ENCODE measurements at regions not wholly inside any gene's neighbourhood (a gene's known extent, or its start where the extent isn't known, plus 50 kb on each side); places are given as distances from the start of the nearest gene placed in this dataset.

- DNase-seq (ENCODE audit: low read depth in 2 of 2, low spot score in 1 of 2), result no peak
These were observed 69.0 kb upstream of the THY1 start for GRCh38 chr11:119491753-119492510.

- DNase-seq (ENCODE audit: low read depth in 2 of 2, low spot score in 1 of 2), result no peak
These were observed 67.5 kb upstream of the THY1 start for GRCh38 chr11:119490253-119491006.

DNA sequence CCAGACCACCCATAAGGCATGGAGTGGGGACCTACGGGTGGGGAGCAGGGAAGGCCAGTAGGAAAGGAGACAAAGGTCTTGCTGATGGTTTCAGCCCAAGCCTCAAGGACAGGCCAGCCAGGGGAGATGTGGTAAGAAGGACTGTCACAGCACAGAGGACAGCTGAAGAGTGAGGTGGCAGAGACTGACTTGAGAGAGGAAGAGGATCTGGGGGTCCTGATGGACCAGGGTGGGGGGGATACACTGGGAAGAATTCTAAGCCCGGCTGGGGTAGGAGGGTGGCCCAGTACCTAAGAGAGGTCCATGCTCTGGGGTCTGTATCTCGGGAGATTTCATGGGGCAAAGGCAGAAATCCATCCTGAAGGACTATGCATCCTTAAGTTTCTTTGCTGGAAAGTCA is 66.1 kb upstream of the THY1 start:
- DNase-seq (ENCODE audit: low read depth in 2 of 2, low spot score in 1 of 2), result no peak

GRCh38 chr11:119488256-119488995 is 65.5 kb upstream of the THY1 start:
- no peak for DNase-seq (ENCODE audit: low read depth in 2 of 2, low spot score in 1 of 2)

DNA sequence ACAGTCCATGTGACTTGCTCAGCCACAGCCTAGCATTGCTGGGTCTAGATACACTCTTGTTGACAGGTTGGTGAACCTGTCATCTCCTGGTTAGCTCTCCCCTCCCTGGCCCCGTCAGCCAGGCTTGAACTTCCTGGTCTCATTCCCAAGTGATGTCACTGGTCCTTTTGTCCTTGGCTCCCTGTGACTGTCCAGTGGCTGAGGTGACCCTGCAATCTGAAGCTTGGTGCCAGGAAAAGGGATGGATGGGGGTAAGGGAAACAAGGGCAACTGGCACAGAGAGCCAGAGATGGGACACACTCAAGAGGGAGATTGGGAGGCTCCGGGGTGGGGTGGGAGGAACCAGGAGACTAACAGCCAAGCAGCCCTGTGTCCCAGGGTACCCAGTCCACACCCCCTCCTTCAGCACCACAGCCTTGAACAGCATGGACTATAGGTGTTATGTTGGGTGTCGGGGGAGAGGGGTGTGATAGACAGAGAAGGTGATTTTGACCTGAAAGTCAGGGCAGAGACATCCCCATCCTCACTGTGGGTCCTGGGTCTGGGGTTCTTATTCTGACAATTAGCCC is 63.8 kb upstream of the THY1 start:
- DNase-seq (ENCODE audit: low read depth in 2 of 2, low spot score in 1 of 2), result no peak

DNA sequence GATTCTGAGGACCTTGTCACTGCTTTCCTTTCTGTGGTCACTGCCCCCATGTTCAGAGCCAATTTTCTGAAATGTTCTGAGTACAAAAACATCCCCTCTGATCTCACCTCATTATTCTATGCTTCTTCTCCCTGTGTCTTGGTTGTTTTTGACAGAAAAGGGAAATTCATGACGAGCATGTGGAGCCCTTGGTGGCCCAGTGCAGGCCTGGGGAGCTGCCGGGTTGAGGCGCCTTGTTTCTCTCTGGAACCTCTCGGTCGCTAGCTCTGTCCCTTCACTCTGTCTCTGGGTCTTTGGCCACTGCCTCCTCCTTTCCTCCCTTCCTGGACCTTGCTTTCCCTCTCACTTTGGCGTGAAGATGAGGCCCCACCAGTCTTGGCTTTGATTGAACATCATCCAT is 63.0 kb upstream of the THY1 start:
- no peak for DNase-seq (ENCODE audit: low read depth in 2 of 2, low spot score in 1 of 2)

DNA sequence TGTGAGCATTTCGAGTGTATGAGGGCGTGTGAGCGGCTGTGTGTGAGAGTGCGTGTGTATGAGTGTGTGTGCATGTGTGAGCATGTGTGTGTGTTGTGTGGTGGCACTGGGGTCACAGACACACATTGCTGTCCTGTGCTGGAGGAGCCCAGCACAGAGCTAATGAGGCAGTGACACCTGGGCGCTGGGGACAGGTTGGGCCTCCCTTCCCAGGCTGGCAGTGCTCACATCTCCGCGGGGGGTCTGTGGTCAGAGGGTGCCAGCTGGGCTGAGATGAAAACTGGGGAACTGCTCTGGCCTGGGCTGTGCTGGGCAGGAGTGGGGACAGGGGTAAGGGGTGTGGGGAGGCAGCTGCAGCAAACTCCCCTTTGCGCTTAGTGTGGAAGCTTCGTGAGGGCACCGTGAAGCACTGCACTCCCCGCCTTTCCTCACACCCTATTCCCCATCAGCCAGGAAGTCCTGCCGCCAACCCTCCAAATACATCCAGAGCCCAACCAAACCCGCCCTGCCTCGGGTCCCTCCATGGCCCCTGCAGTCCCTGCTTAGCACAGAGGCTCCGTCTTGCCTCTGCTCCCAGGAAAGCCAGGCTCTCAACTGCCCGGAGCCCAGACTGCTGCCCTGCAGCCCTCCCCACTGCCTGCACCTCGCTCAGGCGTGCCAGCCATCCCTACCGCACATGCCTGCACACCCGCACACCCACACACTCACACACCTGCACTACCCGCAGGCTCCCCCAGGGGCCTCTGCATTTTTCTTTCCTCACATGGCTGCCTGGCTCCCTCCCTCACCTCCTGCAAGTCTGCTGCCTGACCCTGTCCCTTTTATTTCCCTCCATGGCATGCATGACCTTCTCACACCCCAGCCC is 62.0 kb upstream of the THY1 start:
- no peak for DNase-seq (ENCODE audit: low read depth in 2 of 2, low spot score in 1 of 2)

GRCh38 chr11:119483881-119484371 is 61.0 kb upstream of the THY1 start:
- DNase-seq (ENCODE audit: low read depth in 2 of 2, low spot score in 1 of 2), result no peak

GRCh38 chr11:119483341-119483880 is 60.4 kb upstream of the THY1 start:
- DNase-seq (ENCODE audit: low read depth in 2 of 2, low spot score in 1 of 2), result no peak

DNA sequence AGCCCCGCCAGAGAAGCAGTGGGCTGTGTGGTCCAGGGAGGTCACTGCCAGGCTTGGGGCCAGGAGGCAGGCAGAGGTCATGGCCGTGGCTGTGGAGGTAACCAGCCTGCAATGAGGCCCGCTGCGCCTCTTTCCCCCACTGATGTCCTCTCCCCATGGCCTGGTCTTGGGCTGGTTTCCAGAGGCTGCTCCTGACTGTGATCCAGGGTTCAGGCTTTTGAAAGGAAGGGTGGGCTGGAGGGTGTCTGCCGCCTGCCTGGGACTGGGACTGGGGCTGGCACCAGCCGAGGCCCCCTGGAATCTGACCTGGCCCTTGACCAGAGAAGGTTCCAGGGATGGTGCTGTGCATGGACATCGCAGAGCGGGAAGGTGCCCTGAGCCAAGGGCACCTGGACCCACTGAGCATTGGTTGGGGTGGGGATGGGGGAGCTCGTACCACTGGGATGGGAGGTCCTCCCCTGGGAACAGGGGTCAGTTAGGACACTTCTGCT is 59.6 kb upstream of the THY1 start:
- DNase-seq (ENCODE audit: low read depth in 2 of 2, low spot score in 1 of 2), result no peak

DNA sequence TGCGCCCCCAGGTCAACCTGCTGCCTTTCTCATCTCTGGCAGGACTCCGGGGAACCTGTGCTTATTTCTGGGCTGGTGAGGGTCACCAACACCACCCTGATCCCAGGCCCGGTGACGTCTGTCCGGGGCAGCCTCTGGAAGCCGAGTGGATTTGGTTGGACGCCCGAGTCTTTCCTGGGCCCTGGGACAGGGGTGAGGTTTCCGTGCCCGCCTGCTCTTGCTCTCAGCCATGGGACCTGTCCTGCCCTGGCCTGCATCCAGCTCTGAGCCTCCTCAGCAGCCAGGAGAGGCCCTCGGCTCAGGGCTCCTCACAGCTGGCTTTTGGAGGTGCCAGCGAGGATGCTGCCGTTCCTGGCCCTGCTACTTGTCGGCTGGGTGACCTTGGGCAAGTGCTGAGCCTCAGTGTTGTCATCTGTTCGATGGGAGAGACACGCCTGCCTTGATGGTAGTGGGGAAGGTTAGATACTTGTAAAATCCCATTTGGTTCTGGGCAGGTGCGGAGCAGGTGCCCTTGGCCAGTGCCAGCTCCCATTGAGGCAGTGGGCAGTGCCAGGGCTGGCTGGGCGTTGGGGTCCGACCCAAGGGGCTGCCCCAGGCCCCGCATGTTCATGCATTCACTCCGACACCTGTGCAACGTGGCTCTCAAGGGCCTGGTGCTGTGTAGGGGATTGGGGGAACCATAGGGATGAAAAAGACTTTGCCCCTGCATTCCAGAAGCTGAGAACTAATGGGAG is 58.9 kb upstream of the THY1 start:
- DNase-seq (ENCODE audit: low read depth in 2 of 2, low spot score in 1 of 2), result no peak

DNA sequence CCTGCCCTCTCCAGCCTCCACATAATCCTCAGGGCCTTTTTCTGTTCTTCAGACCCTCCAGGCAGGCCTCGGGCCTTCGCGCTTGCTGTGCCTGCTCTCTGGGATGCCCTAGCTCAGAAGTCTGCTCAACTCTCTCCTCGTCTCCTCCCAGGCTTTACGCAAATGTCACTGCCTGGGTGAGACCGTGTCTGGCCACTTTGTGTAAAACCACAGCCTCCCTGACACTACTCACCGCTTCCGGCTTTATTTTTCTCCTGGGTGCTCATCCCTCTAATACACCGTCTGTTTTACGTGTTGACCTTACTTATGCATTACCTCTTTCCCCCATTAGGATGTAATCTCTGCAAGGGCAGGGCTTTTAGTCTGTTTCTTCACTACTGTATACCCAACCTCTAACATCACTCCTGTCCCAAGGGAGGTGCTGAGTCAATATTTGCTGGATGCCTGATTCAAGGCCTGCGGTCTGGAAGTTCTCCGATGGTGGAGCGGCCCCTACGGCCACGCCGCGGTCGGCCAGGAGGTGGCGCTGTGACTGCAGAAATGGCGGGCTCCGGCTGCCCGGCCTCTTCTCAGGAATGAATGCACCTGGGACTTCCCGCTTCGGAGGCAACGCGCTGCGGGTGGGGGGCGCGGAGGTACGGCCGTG is 58.2 kb upstream of the THY1 start:
- DNase-seq (ENCODE audit: low read depth in 2 of 2, low spot score in 1 of 2), result peak; percentile 37 to 39

DNA sequence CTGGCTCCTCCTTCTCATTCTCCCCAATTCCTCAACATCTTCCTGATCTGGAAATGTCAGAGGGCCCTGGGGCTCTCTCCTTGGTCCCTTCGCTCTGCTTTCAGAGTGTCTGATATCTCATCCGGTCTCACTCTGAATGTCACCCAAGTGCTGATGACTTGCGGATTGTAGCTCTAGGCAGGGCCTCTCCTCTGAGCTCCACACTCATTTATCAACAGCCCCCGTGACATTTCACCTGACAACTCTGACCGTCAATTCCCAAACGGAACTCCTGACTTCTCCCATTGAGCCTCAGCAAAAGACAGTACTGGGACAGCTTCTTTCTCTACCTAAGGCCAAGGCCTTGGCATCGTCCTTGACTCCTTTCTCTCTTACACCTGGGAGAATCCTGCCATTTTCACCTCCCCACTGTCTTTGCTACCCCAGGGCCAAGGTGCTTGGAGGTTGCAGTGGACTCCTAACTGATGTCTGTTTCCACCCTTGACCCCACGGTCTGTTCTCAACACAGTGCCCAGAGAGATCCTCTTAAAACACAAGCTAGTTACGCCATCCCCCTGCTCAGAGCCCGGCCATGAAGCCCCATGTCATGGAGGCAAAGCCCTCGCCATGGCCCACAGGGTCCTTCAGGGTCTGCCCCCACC is 57.5 kb upstream of the THY1 start:
- DNase-seq (ENCODE audit: low read depth in 2 of 2, low spot score in 1 of 2), result no peak

- no peak for DNase-seq (ENCODE audit: low read depth in 2 of 2, low spot score in 1 of 2)
These were observed 56.8 kb upstream of the THY1 start for GRCh38 chr11:119479685-119480275.

GRCh38 chr11:119478711-119479285 is 55.8 kb upstream of the THY1 start:
- no peak for DNase-seq (ENCODE audit: low read depth in 2 of 2, low spot score in 1 of 2)

GRCh38 chr11:119476666-119477331 is 53.8 kb upstream of the THY1 start:
- no peak for DNase-seq (ENCODE audit: low read depth in 2 of 2, low spot score in 1 of 2)

GRCh38 chr11:119476038-119476437 is 53.1 kb upstream of the THY1 start:
- DNase-seq (ENCODE audit: low read depth in 2 of 2, low spot score in 1 of 2), result no peak
